SK-N-SH treated with all-trans-retinoic acid at 6 μM for 48 hours (cell line): ENCODE measurements at regions not wholly inside any gene's neighbourhood (a gene's known extent, or its start where the extent isn't known, plus 50 kb on each side); places are given as distances from the start of the nearest gene placed in this dataset.
"Not testable (repeated sequence)": the region's sequence is repeated elsewhere in the genome, so short reads cannot be mapped to it uniquely, and the experiment has no call there.

Experiments
- ATAC-seq: fragments of 200-7000 bp; cut with Tn5 transposase; 3 replicates; pipeline ENCODE4 v1.9.1; 2020; ENCODE audit warnings: mild to moderate bottlenecking, moderate library complexity
- ARNTL ChIP-seq: fragments of 450-650 bp; formaldehyde crosslinking; IDR thresholded peaks from 2 replicates; pipeline ENCODE4 v1.5.0; 2020; ENCODE audit warnings: low read depth, mild to moderate bottlenecking, moderate library complexity, borderline replicate concordance
- BACH2 ChIP-seq: fragments of 250-450 bp; sonication (Bioruptor Pico); IDR thresholded peaks from 2 replicates; pipeline ENCODE4 v1.9.0; 2021; ENCODE audit warnings: mild to moderate bottlenecking, borderline replicate concordance
- CSDC2 ChIP-seq: fragments of 250-450 bp; sonication (Bioruptor Pico); IDR thresholded peaks from 2 replicates; pipeline ENCODE4 v1.5.0; 2020; ENCODE audit warnings: mild to moderate bottlenecking, moderate library complexity
- ESRRG ChIP-seq: fragments of 250-450 bp; sonication (Bioruptor Pico); IDR thresholded peaks from 2 replicates; pipeline ENCODE4 v1.6.1; 2021; ENCODE audit warnings: mild to moderate bottlenecking
- GLIS3 ChIP-seq: fragments of 250-450 bp; sonication (Bioruptor Pico); IDR thresholded peaks from 2 replicates; pipeline ENCODE4 v1.5.0; 2020; ENCODE audit warnings: mild to moderate bottlenecking, moderate library complexity
- ISL1 ChIP-seq: fragments of 250-450 bp; sonication (Bioruptor Pico); IDR thresholded peaks from 2 replicates; pipeline ENCODE4 v2.1.2; 2022; ENCODE audit warnings: mild to moderate bottlenecking, moderate library complexity
- OSR1 ChIP-seq: fragments of 250-450 bp; sonication (Bioruptor Pico); IDR thresholded peaks from 2 replicates; pipeline ENCODE4 v1.8.0; 2022; ENCODE audit warnings: moderate library complexity, mild to moderate bottlenecking, inconsistent platforms
- RARB ChIP-seq: fragments of 250-450 bp; sonication (Bioruptor Pico); IDR thresholded peaks from 2 replicates; pipeline ENCODE4 v1.8.0; 2021; ENCODE audit warnings: mild to moderate bottlenecking, moderate library complexity
- SNAI2 ChIP-seq: fragments of 250-450 bp; sonication (Bioruptor Pico); IDR thresholded peaks from 2 replicates; pipeline ENCODE4 v1.5.0; 2020; ENCODE audit warnings: mild to moderate bottlenecking, moderate library complexity
- TCF4 ChIP-seq: fragments of 250-450 bp; sonication (Bioruptor Pico); IDR thresholded peaks from 2 replicates; pipeline ENCODE4 v1.8.0; 2021; ENCODE audit warnings: mild to moderate bottlenecking, moderate library complexity, borderline replicate concordance
- TOX ChIP-seq: fragments of 250-450 bp; sonication (Bioruptor Pico); IDR thresholded peaks from 2 replicates; pipeline ENCODE4 v1.8.0; 2021; ENCODE audit warnings: mild to moderate bottlenecking, moderate library complexity, borderline replicate concordance
- ZC3H10 ChIP-seq: fragments of 250-450 bp; sonication (Bioruptor Pico); IDR thresholded peaks from 2 replicates; pipeline ENCODE4 v1.5.1; 2021; ENCODE audit warnings: mild to moderate bottlenecking, moderate library complexity
- ZFP3 ChIP-seq: fragments of 250-450 bp; sonication (Bioruptor Pico); IDR thresholded peaks from 2 replicates; pipeline ENCODE4 v1.5.0; 2020; ENCODE audit warnings: mild to moderate bottlenecking, moderate library complexity
- ZFP30 ChIP-seq: fragments of 450-650 bp; formaldehyde crosslinking; IDR thresholded peaks from 2 replicates; pipeline ENCODE4 v1.5.0; 2022; ENCODE audit warnings: mild to moderate bottlenecking, moderate library complexity
- ZNF565 ChIP-seq: fragments of 450-650 bp; formaldehyde crosslinking; conservative IDR thresholded peaks from 2 replicates; pipeline ENCODE4 v1.5.0; 2020; ENCODE audit warnings: low read depth, mild to moderate bottlenecking, moderate library complexity
- ZNF70 ChIP-seq: fragments of 450-650 bp; formaldehyde crosslinking; IDR thresholded peaks from 2 replicates; pipeline ENCODE4 v1.5.0; 2020; ENCODE audit warnings: mild to moderate bottlenecking, moderate library complexity
- ZNF8 ChIP-seq: fragments of 450-650 bp; formaldehyde crosslinking; IDR thresholded peaks from 2 replicates; pipeline ENCODE4 v1.5.0; 2020; ENCODE audit warnings: mild to moderate bottlenecking, moderate library complexity
- TF ChIP-seq, protein P1 (sequence below): fragments of 250-450 bp; sonication (Bioruptor Pico); IDR thresholded peaks from 2 replicates; pipeline ENCODE4 v1.5.1; 2020; ENCODE audit warnings: low read depth, mild to moderate bottlenecking, moderate library complexity
- TF ChIP-seq, protein P2 (sequence below): fragments of 250-450 bp; sonication (Bioruptor Pico); IDR thresholded peaks from 2 replicates; pipeline ENCODE4 v1.8.0; 2021; ENCODE audit warnings: low read depth, mild to moderate bottlenecking, moderate library complexity, borderline replicate concordance
- TF ChIP-seq, protein P3 (sequence below): fragments of 250-450 bp; sonication (Bioruptor Pico); IDR thresholded peaks from 2 replicates; pipeline ENCODE4 v1.8.0; 2020; ENCODE audit warnings: mild to moderate bottlenecking, moderate library complexity, borderline replicate concordance
- TF ChIP-seq, protein P4 (sequence below): fragments of 250-450 bp; sonication (Bioruptor Pico); IDR thresholded peaks from 2 replicates; pipeline ENCODE4 v1.5.1; 2021; ENCODE audit warnings: mild to moderate bottlenecking, moderate library complexity

DNA sequence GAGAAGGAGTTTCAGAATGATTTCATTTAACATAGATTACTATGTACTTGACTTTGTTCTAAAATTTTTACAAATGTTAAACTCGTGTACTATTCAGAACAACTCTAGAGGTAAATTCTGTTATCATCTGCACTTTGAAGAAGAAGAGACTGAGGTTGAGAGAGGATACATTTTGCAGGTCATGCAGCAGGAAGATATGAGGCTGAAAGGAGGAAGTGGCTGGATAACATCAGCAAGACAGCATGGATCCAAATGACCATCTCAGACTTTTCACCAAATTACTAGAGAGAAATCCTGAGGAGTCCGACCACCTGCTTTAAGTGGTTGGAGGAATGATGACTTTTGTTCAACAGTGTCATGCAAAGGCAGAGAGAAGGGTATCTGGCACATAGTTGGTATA is 84.9 kb downstream of the ASCL4 start:
- no peak for ATAC-seq
- TF ChIP-seq CSDC2 (CRISPR knock-in tag) = no peak
- no peak for TF ChIP-seq TCF4 (CRISPR knock-in tag)
- TF ChIP-seq SNAI2 (CRISPR knock-in tag) = no peak
- TF ChIP-seq, protein P1, sequence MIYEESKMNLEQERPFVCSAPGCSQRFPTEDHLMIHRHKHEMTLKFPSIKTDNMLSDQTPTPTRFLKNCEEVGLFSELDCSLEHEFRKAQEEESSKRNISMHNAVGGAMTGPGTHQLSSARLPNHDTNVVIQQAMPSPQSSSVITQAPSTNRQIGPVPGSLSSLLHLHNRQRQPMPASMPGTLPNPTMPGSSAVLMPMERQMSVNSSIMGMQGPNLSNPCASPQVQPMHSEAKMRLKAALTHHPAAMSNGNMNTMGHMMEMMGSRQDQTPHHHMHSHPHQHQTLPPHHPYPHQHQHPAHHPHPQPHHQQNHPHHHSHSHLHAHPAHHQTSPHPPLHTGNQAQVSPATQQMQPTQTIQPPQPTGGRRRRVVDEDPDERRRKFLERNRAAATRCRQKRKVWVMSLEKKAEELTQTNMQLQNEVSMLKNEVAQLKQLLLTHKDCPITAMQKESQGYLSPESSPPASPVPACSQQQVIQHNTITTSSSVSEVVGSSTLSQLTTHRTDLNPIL (CRISPR knock-in tag) = no peak
- no peak for TF ChIP-seq ARNTL (CRISPR knock-in tag)
- no peak for TF ChIP-seq ESRRG (CRISPR knock-in tag)
- no peak for TF ChIP-seq OSR1 (CRISPR knock-in tag)
- TF ChIP-seq, protein P2, sequence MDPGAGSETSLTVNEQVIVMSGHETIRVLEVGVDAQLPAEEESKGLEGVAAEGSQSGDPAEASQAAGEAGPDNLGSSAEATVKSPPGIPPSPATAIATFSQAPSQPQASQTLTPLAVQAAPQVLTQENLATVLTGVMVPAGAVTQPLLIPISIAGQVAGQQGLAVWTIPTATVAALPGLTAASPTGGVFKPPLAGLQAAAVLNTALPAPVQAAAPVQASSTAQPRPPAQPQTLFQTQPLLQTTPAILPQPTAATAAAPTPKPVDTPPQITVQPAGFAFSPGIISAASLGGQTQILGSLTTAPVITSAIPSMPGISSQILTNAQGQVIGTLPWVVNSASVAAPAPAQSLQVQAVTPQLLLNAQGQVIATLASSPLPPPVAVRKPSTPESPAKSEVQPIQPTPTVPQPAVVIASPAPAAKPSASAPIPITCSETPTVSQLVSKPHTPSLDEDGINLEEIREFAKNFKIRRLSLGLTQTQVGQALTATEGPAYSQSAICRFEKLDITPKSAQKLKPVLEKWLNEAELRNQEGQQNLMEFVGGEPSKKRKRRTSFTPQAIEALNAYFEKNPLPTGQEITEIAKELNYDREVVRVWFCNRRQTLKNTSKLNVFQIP (CRISPR knock-in tag) = no peak
- TF ChIP-seq, protein P3, sequence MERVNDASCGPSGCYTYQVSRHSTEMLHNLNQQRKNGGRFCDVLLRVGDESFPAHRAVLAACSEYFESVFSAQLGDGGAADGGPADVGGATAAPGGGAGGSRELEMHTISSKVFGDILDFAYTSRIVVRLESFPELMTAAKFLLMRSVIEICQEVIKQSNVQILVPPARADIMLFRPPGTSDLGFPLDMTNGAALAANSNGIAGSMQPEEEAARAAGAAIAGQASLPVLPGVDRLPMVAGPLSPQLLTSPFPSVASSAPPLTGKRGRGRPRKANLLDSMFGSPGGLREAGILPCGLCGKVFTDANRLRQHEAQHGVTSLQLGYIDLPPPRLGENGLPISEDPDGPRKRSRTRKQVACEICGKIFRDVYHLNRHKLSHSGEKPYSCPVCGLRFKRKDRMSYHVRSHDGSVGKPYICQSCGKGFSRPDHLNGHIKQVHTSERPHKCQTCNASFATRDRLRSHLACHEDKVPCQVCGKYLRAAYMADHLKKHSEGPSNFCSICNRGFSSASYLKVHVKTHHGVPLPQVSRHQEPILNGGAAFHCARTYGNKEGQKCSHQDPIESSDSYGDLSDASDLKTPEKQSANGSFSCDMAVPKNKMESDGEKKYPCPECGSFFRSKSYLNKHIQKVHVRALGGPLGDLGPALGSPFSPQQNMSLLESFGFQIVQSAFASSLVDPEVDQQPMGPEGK (CRISPR knock-in tag) = no peak
- no peak for TF ChIP-seq ZNF70 (CRISPR knock-in tag)
- no peak for TF ChIP-seq ZFP30 (CRISPR knock-in tag)
- TF ChIP-seq ZFP3 (CRISPR knock-in tag) = no peak

DNA sequence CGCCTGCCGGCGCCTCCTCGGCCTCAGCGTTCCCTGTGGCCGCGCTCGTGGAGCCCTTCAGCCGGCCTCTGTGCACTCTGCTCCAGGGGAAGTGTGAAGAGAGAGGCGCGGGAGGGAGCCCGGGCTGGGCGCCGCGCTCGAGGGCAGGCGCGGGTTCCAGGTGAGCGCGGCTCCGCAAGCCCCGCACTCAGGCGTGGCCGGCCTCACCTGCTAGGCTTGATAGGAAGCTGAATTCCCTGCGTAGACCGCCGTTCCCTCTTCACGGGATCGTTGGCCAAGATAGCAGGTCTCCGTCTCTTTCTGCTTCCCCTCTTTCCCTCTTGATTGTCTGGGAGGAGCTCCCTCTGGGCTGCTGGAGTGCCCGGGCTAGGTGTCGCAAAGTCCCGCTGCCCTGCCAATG is 89.7 kb downstream of the ASCL4 start:
- ATAC-seq = peak; percentile 42; the same call in 1 of the 3 replicates
- TF ChIP-seq ZNF8 (CRISPR knock-in tag) (no peak), ISL1 (CRISPR knock-in tag) (no peak), ZNF565 (no peak), ZC3H10 (CRISPR knock-in tag) (no peak), BACH2 (CRISPR knock-in tag) (no peak), TCF4 (CRISPR knock-in tag) (no peak), ZFP3 (CRISPR knock-in tag) (no peak), GLIS3 (no peak), ESRRG (CRISPR knock-in tag) (no peak), ARNTL (CRISPR knock-in tag) (no peak), TOX (CRISPR knock-in tag) (no peak), RARB (CRISPR knock-in tag) (no peak), SNAI2 (CRISPR knock-in tag) (no peak)
- TF ChIP-seq, protein P1 (CRISPR knock-in tag) = no peak
- TF ChIP-seq, protein P3 (CRISPR knock-in tag) = no peak
- TF ChIP-seq, protein P2 (CRISPR knock-in tag) = no peak
- TF ChIP-seq, protein P4, sequence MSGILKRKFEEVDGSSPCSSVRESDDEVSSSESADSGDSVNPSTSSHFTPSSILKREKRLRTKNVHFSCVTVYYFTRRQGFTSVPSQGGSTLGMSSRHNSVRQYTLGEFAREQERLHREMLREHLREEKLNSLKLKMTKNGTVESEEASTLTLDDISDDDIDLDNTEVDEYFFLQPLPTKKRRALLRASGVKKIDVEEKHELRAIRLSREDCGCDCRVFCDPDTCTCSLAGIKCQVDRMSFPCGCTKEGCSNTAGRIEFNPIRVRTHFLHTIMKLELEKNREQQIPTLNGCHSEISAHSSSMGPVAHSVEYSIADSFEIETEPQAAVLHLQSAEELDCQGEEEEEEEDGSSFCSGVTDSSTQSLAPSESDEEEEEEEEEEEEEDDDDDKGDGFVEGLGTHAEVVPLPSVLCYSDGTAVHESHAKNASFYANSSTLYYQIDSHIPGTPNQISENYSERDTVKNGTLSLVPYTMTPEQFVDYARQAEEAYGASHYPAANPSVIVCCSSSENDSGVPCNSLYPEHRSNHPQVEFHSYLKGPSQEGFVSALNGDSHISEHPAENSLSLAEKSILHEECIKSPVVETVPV (CRISPR knock-in tag) = no peak

DNA sequence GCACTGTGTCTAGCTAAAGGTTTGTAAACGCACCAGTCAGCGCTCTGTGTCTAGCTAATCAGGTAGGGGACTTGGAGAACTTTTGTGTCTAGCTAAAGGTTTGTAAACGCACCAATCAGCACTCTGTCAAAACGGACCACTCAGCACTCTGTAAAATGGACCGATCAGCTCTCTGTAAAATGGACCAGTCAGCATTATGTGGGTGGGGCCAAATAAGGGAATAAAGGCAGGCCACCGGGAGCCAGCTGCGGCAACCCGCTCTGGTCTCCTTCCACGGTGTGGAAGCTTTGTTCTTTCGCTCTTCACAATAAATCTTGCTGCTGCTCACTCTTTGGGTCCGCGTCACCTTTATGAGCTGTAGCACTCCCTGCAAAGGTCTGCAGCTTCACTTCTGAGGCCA is 90.2 kb downstream of the ASCL4 start:
- not testable (repeated sequence) for ATAC-seq
